NCI-H146 treated with DMSO at 0.1 percent for 48 hours (cell line): ENCODE measurements at regions not wholly inside any gene's neighbourhood (a gene's known extent, or its start where the extent isn't known, plus 50 kb on each side); places are given as distances from the start of the nearest gene placed in this dataset.

Source experiments
- DNase-seq: peaks from one replicate; lab custom pipeline; 2025; ENCODE audit not compliant: unreplicated experiment; lab: John Stamatoyannopoulos, UW

- DNase-seq = no peak
Measured at GRCh38 chr18:77560341-77560992, 310.8 kb downstream of the GALR1 start.

GRCh38 chr18:77566604-77567003, 317.0 kb downstream of the GALR1 start:
- DNase-seq = no peak

- no peak for DNase-seq
Measured at GRCh38 chr18:77567205-77567604, 317.6 kb downstream of the GALR1 start.

- no peak for DNase-seq
Measured at GRCh38 chr18:77571743-77572142, 322.1 kb downstream of the GALR1 start.

- DNase-seq = no peak
Measured at GRCh38 chr18:77572537-77572936, 322.9 kb downstream of the GALR1 start.

GRCh38 chr18:77573571-77573970, 323.9 kb downstream of the GALR1 start:
- no peak for DNase-seq

- no peak for DNase-seq
Measured at GRCh38 chr18:77590943-77591515, 341.4 kb downstream of the GALR1 start.

- no peak for DNase-seq
Measured at GRCh38 chr18:77597726-77598125, 348.1 kb downstream of the GALR1 start.

GRCh38 chr18:77600674-77601073, 351.0 kb downstream of the GALR1 start:
- no peak for DNase-seq

GRCh38 chr18:77601567-77601966, 351.9 kb downstream of the GALR1 start:
- DNase-seq = no peak

- DNase-seq = no peak
Measured at GRCh38 chr18:77607087-77607486, 357.4 kb downstream of the GALR1 start.

- DNase-seq = no peak
Measured at GRCh38 chr18:77608807-77609206, 359.2 kb downstream of the GALR1 start.

GRCh38 chr18:77617694-77618093, 368.0 kb downstream of the GALR1 start:
- DNase-seq = no peak

- DNase-seq = no peak
Measured at GRCh38 chr18:77619525-77619924, 369.9 kb downstream of the GALR1 start.

- no peak for DNase-seq
Measured at GRCh38 chr18:77622009-77622692, 372.5 kb downstream of the GALR1 start.

GRCh38 chr18:77632758-77633157, 383.1 kb downstream of the GALR1 start:
- no peak for DNase-seq

- DNase-seq = no peak
Measured at GRCh38 chr18:77634494-77634893, 384.8 kb downstream of the GALR1 start.

GRCh38 chr18:77635451-77635850, 385.8 kb downstream of the GALR1 start:
- no peak for DNase-seq

- DNase-seq = no peak
Measured at GRCh38 chr18:77635858-77636257, 386.2 kb downstream of the GALR1 start.

GRCh38 chr18:77645170-77645872, 395.7 kb downstream of the GALR1 start:
- DNase-seq = no peak

GRCh38 chr18:77647472-77647871, 397.8 kb downstream of the GALR1 start:
- no peak for DNase-seq

- DNase-seq = no peak
Measured at GRCh38 chr18:77648411-77648810, 398.8 kb downstream of the GALR1 start.
